ENCODE measurements at regions not wholly inside any gene's neighbourhood (a gene's known extent, or its start where the extent isn't known, plus 50 kb on each side); places are given as distances from the start of the nearest gene placed in this dataset.

- no peak for TF ChIP-seq ZNF224 (CRISPR knock-in tag; IDR thresholded peaks at IDR 0.05)
- TF ChIP-seq C11orf30 (IDR thresholded peaks at IDR 0.05; ENCODE audit: low read depth): no peak
- peak in 1 of 2 experiments; percentile 47; a peak in 1 of 4 replicates for TF ChIP-seq ARNT (IDR thresholded peaks at IDR 0.05)
- TF ChIP-seq TCF3 (CRISPR knock-in tag; IDR thresholded peaks at IDR 0.05): peak; percentile 95
- peak; percentile 56; the same call in 1 of the 2 replicates for TF ChIP-seq ATF7 (IDR thresholded peaks at IDR 0.05)
- TF ChIP-seq ARID3A (IDR thresholded peaks at IDR 0.05; ENCODE audit: borderline replicate concordance, low read depth, low read length): no peak
- peak; percentile 62; the same call in 1 of the 2 replicates for TF ChIP-seq ZKSCAN8 (CRISPR knock-in tag; IDR thresholded peaks at IDR 0.05)
- TF ChIP-seq CBFA2T2 (conservative IDR thresholded peaks at IDR 0.05): peak; percentile 97
- no peak for TF ChIP-seq HMG20A (CRISPR knock-in tag; conservative IDR thresholded peaks at IDR 0.05)
- TF ChIP-seq SRSF7 (optimal IDR thresholded peaks at IDR 0.05; ENCODE audit: low read depth, low read length): no peak
- no peak for TF ChIP-seq ETV1 (tag; conservative IDR thresholded peaks at IDR 0.05; ENCODE audit: low read depth)
- peak; percentile 62; the same call in 1 of the 2 replicates for TF ChIP-seq KHSRP (IDR thresholded peaks at IDR 0.05)
- no peak for TF ChIP-seq FOXJ3 (CRISPR knock-in tag; IDR thresholded peaks at IDR 0.05)
- TF ChIP-seq CREB1 (IDR thresholded peaks at IDR 0.05): no peak
- TF ChIP-seq CREB1 (CRISPR knock-in tag; IDR thresholded peaks at IDR 0.05): no peak
- TF ChIP-seq NFIX (CRISPR knock-in tag; IDR thresholded peaks at IDR 0.05; ENCODE audit: low read depth): no peak
- no peak for TF ChIP-seq TRIM28 (IDR thresholded peaks at IDR 0.05)
- TF ChIP-seq BCLAF1 (IDR thresholded peaks at IDR 0.05; ENCODE audit: borderline replicate concordance in 1 of 2, control insufficient read depth in 1 of 2, low read depth in 2 of 2, low read length in 1 of 2): no peak
- peak; percentile 53; the same call in 1 of the 2 replicates for TF ChIP-seq CXXC5 (CRISPR knock-in tag; IDR thresholded peaks at IDR 0.05)
- no peak for TF ChIP-seq TFE3 (CRISPR knock-in tag; IDR thresholded peaks at IDR 0.05)
- 0 out of 2 replicates have a peak, but pooled peaks have one; percentile 11 for TF ChIP-seq BHLHE40 (IDR thresholded peaks at IDR 0.05; ENCODE audit: low read length)
- TF ChIP-seq ZFP30 (CRISPR knock-in tag; IDR thresholded peaks at IDR 0.05; ENCODE audit: borderline replicate concordance): no peak
- TF ChIP-seq THAP12 (CRISPR knock-in tag; IDR thresholded peaks at IDR 0.05): no peak
Observed at GRCh38 chr10:120145107-120145506, 252.6 kb downstream of the SEC23IP start (continued).
